ENCODE measurements at regions not wholly inside any gene's neighbourhood (a gene's known extent, or its start where the extent isn't known, plus 50 kb on each side); places are given as distances from the start of the nearest gene placed in this dataset.
"Not testable (repeated sequence)": the region's sequence is repeated elsewhere in the genome, so short reads cannot be mapped to it uniquely, and the experiment has no call there.

DNA sequence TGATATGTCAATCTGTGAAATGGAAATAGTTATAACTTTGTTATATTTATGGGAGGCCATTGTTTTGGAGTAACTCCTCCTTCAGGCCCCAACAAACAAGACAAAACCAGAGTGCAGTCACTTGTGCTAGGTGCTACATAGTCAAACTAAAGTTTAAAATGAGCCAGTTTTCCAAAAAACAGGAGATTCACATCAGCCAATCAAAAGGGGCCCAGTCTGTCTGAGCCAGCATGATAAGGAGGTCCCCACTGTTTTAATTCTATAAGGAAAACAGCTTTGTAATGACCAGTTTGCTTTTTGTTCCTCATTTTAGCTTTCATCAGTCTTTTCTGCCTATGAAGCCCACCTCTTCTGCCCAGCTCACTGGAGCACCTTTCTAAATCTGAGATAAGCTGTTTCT lies 94.7 kb upstream of the SLC7A14 start:
- Histone ChIP-seq H3K27ac (no peak overlapping the region), H3K9me3 (no peaks in the 10 kb centered on the region), H3K36me3 (no peaks in the 10 kb centered on the region), H3K27me3 (no peaks in the 10 kb centered on the region), H3K4me1 (no peaks in the 10 kb centered on the region), H3K4me3 (no peak overlapping the region)
- no peak for TF ChIP-seq POLR2A (IDR thresholded peaks at IDR 0.05)
- no peak for TF ChIP-seq CTCF (IDR thresholded peaks at IDR 0.05)
- intact Hi-C loops (cut with DNase I; ENCODE audit: low total_unique reads) = no loop called here
- no peak for DNase-seq

DNA sequence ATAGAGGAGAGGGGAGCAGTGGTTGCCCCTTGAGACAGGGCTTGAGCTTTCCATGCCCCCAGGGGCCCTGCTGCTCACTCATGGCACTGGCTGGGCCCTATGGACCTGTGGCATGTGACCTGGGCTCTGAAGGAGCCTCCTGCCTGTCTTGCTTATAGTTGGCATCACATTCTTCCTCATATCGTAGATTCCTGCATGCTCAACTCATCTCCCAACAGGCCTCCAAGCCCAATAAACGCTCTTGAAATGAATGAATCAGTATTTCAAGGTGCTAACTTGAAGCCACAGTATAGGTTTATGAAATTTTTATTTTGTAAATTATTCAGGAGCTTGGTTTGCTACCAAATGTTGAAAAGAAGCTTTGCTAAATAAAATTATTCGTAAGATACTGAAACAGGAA lies 93.3 kb upstream of the SLC7A14 start:
- TF ChIP-seq POLR2A (IDR thresholded peaks at IDR 0.05) = no peak
- no peak for TF ChIP-seq CTCF (IDR thresholded peaks at IDR 0.05)
- no peak overlapping the region for H3K27ac ChIP-seq
- DNase-seq = no peak
- H3K4me3 ChIP-seq = no peak overlapping the region
- H3K36me3 ChIP-seq = no peaks in the 10 kb centered on the region
- no peaks in the 10 kb centered on the region for H3K27me3 ChIP-seq
- no peaks in the 10 kb centered on the region for H3K4me1 ChIP-seq
- intact Hi-C loops (cut with DNase I; ENCODE audit: low total_unique reads) = no loop called here
- H3K9me3 ChIP-seq = no peaks in the 10 kb centered on the region

GRCh38 chr3:170670504-170670903 lies 84.6 kb upstream of the SLC7A14 start:
- H3K27ac ChIP-seq = no peak overlapping the region
- intact Hi-C loops (cut with DNase I; ENCODE audit: low total_unique reads) = no loop called here
- H3K4me3 ChIP-seq = no peak overlapping the region
- H3K36me3 ChIP-seq = no peaks in the 10 kb centered on the region
- H3K4me1 ChIP-seq = no peaks in the 10 kb centered on the region
- no peak for DNase-seq
- no peak for TF ChIP-seq CTCF (IDR thresholded peaks at IDR 0.05)
- no peak for TF ChIP-seq POLR2A (IDR thresholded peaks at IDR 0.05)
- H3K9me3 ChIP-seq = peaks cover 0 to 4% of the 10 kb centered on the region in 2 donors
- no peaks in the 10 kb centered on the region for H3K27me3 ChIP-seq

DNA sequence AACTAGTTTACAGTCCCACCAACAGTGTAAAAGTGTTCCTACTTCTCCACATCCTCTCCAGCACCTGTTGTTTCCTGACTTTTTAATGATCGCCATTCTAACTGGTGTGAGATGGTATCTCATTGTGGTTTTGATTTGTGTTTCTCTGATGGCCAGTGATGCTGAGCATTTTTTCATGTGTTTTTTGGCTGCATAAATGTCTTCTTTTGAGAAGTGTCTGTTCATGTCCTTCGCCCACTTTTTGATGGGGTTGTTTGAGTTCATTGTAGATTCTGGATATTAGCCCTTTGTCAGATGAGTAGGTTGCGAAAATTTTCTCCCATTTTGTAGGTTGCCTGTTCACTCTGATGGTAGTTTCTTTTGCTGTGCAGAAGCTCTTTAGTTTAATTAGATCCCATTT lies 77.1 kb upstream of the SLC7A14 start:
- H3K9me3 ChIP-seq; H3K36me3 ChIP-seq; H3K4me1 ChIP-seq; DNase-seq; intact Hi-C loops (cut with DNase I; ENCODE audit: low total_unique reads); H3K4me3 ChIP-seq; H3K27ac ChIP-seq; H3K27me3 ChIP-seq: not testable (repeated sequence)

GRCh38 chr3:170660139-170660538 lies 74.3 kb upstream of the SLC7A14 start:
- TF ChIP-seq CTCF (IDR thresholded peaks at IDR 0.05) (no peak), POLR2A (IDR thresholded peaks at IDR 0.05) (no peak)
- intact Hi-C loops (cut with DNase I; ENCODE audit: low total_unique reads) = no loop called here
- H3K9me3 ChIP-seq = no peaks in the 10 kb centered on the region
- H3K36me3 ChIP-seq = no peaks in the 10 kb centered on the region
- no peak overlapping the region for H3K4me3 ChIP-seq
- H3K27me3 ChIP-seq = no peaks in the 10 kb centered on the region
- no peak for DNase-seq
- no peaks in the 10 kb centered on the region for H3K4me1 ChIP-seq
- H3K27ac ChIP-seq = no peak overlapping the region

GRCh38 chr3:170657312-170657711 lies 71.4 kb upstream of the SLC7A14 start:
- intact Hi-C loops (cut with DNase I; ENCODE audit: low total_unique reads) = no loop called here
- H3K27me3 ChIP-seq = no peaks in the 10 kb centered on the region
- H3K4me1 ChIP-seq = no peaks in the 10 kb centered on the region
- H3K27ac ChIP-seq = no peak overlapping the region
- no peak overlapping the region for H3K4me3 ChIP-seq
- no peak for DNase-seq
- H3K36me3 ChIP-seq = no peaks in the 10 kb centered on the region
- H3K9me3 ChIP-seq = no peaks in the 10 kb centered on the region
- TF ChIP-seq POLR2A (IDR thresholded peaks at IDR 0.05) (no peak), CTCF (IDR thresholded peaks at IDR 0.05) (no peak)

Measured in uterus (tissue), 3 donors.